ENCODE measurements at regions not wholly inside any gene's neighbourhood (a gene's known extent, or its start where the extent isn't known, plus 50 kb on each side); places are given as distances from the start of the nearest gene placed in this dataset.

DNA sequence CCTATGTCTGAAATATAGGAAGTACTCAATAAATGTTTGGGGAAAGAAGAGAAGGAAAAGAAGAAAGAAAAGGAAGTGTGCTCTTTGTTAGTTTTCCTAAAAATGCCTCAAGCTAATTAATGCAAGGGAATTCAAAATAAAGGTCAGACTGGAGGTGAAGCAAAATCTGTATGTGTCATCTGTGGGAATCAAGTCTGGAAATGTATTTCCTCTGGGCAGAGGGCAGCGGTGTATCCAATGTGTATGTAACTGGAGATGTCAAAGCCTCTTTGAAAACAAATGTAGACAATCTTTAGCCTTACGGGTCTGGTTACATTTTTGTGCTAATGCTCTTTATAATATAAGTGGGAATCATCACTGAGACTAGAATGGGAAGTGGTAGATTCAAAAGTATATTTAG, 471.4 kb downstream of the MAN2A1 start:
- no peak for TF ChIP-seq POLR2A (IDR thresholded peaks at IDR 0.05)
- TF ChIP-seq, protein P1, sequence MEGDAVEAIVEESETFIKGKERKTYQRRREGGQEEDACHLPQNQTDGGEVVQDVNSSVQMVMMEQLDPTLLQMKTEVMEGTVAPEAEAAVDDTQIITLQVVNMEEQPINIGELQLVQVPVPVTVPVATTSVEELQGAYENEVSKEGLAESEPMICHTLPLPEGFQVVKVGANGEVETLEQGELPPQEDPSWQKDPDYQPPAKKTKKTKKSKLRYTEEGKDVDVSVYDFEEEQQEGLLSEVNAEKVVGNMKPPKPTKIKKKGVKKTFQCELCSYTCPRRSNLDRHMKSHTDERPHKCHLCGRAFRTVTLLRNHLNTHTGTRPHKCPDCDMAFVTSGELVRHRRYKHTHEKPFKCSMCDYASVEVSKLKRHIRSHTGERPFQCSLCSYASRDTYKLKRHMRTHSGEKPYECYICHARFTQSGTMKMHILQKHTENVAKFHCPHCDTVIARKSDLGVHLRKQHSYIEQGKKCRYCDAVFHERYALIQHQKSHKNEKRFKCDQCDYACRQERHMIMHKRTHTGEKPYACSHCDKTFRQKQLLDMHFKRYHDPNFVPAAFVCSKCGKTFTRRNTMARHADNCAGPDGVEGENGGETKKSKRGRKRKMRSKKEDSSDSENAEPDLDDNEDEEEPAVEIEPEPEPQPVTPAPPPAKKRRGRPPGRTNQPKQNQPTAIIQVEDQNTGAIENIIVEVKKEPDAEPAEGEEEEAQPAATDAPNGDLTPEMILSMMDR (IDR thresholded peaks at IDR 0.05), result no peak

DNA sequence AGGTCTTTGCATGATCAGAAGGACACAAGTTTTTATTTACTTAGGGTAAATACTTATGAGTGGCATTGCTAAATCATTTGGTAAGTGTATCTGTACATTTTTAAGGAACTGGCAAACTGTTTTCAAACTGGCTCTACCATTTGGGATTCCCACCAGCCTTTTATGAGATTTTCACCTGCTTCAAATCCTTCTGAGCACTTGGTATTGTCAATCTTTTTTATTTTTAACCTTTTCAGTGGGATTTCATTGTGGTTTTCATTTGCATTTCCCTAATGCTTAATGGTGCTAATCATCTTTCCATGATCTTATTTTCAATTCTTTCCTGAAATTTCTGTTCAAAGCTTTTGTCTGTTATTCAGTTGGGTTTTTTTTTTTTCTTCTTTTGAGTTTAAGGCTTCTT, 475.6 kb downstream of the MAN2A1 start:
- no peaks in the 10 kb centered on the region for H3K4me1 ChIP-seq
- no peaks in the 10 kb centered on the region for H3K9me3 ChIP-seq
- TF ChIP-seq, protein P1 (IDR thresholded peaks at IDR 0.05), result no peak
- no peak for TF ChIP-seq POLR2A (IDR thresholded peaks at IDR 0.05)
- H3K27ac ChIP-seq, result no peak overlapping the region
- no peaks in the 10 kb centered on the region for H3K36me3 ChIP-seq
- H3K4me3 ChIP-seq, result no peak overlapping the region
- intact Hi-C loops (cut with DNase I), result no loop called here
- no peak for ATAC-seq
- no peaks in the 10 kb centered on the region for H3K27me3 ChIP-seq
- DNase-seq, result no peak

More for the DNA sequence above, 471.4 kb downstream of the MAN2A1 start:
- Histone ChIP-seq H3K36me3 (no peaks in the 10 kb centered on the region), H3K9me3 (no peaks in the 10 kb centered on the region), H3K27ac (no peak overlapping the region), H3K4me3 (no peak overlapping the region), H3K4me1 (no peaks in the 10 kb centered on the region), H3K27me3 (no peaks in the 10 kb centered on the region)
- no peak for DNase-seq
- intact Hi-C loops (cut with DNase I), result no loop called here
- no peak for ATAC-seq
- WGBS (ENCODE audit: insufficient coverage, low coverage, low lambda C conversion rate, missing lambda C conversion rate), result 56% methylated on average over 2 of the region's 2 CpGs

DNA sequence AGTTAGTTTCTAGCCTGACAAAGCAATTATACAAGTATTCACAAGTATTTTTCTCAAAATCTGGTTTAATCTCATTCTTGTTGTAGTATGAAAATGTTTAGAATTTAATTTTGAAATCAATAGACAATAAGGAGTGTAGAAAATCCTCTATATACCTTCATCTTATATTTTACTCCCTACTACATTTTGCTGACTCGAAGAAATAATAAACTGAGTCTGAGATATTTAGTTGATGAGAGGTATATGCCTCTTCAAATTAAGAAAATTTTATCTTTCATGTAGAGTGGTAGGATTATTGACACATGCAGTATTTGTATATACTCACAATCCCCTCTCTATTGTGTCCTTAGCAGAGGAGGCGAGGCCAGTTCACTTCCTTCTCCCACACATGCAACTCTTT, 477.7 kb downstream of the MAN2A1 start:
- H3K4me1 ChIP-seq, result no peaks in the 10 kb centered on the region
- no peaks in the 10 kb centered on the region for H3K36me3 ChIP-seq
- 90% methylated on average over 2 of the region's 2 CpGs for WGBS (ENCODE audit: insufficient coverage, low coverage, low lambda C conversion rate, missing lambda C conversion rate)
- no peak overlapping the region for H3K27ac ChIP-seq
- intact Hi-C loops (cut with DNase I), result no loop called here
- no peak overlapping the region for H3K4me3 ChIP-seq
- no peak for DNase-seq
- H3K27me3 ChIP-seq, result no peaks in the 10 kb centered on the region
- ATAC-seq, result no peak
- H3K9me3 ChIP-seq, result no peaks in the 10 kb centered on the region
- TF ChIP-seq POLR2A (IDR thresholded peaks at IDR 0.05), result no peak
- TF ChIP-seq, protein P1 (IDR thresholded peaks at IDR 0.05), result no peak

DNA sequence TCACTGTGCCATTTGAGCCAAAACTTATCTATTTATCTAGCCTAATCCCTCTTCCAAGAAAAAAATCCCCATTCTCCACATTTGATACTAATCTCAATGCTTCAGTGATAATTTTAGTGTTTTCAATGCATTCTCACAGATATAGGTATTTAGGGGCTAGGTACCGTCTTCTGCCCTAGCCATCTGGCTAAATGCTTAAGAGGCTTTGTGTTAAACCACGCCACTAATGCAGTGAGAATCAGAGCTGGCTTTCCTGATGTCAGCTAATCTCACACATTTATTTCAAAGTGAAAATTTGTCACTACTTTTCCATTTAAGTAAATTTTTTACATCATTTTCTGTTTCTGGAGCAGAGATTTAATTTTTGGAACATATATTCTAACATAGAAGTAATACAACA, 479.7 kb downstream of the MAN2A1 start:
- H3K9me3 ChIP-seq, result no peaks in the 10 kb centered on the region
- no peak overlapping the region for H3K4me3 ChIP-seq
- H3K27ac ChIP-seq, result no peak overlapping the region
- WGBS (ENCODE audit: insufficient coverage, low coverage, low lambda C conversion rate, missing lambda C conversion rate), result 83% methylated on average over 2 of the region's 2 CpGs
- H3K36me3 ChIP-seq, result no peaks in the 10 kb centered on the region
- ATAC-seq (no peak), DNase-seq (no peak)
- H3K4me1 ChIP-seq, result no peaks in the 10 kb centered on the region
- H3K27me3 ChIP-seq, result no peaks in the 10 kb centered on the region
- TF ChIP-seq, protein P1 (IDR thresholded peaks at IDR 0.05), result no peak
- TF ChIP-seq POLR2A (IDR thresholded peaks at IDR 0.05), result no peak
- intact Hi-C loops (cut with DNase I), result no loop called here

DNA sequence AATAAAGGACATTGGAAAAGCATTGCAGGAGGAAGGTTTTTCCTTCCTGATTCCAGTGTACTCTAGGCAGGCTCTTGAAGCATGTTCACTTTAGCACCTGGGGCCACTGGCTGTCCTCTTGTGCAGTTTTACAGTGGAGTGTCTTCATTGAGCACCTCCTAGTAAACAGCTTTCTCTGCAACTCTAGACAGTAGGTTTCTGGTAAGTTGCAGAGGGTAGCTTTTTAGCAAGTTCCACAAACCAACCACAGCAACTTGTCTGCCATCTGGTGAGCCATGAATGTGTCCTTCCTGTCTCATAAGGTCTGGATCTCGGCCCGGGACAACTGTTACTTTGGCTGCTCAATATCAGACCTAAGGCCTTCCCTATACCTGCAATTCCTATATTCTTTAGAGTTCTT, 488.0 kb downstream of the MAN2A1 start:
- 69% methylated on average over 2 of the region's 2 CpGs for WGBS (ENCODE audit: insufficient coverage, low coverage, low lambda C conversion rate, missing lambda C conversion rate)

More for the DNA sequence above, 488.0 kb downstream of the MAN2A1 start:
- no peak overlapping the region for H3K27ac ChIP-seq
- H3K36me3 ChIP-seq, result no peaks in the 10 kb centered on the region
- H3K27me3 ChIP-seq, result no peaks in the 10 kb centered on the region
- DNase-seq, result no peak
- no peak for ATAC-seq
- no peaks in the 10 kb centered on the region for H3K4me1 ChIP-seq
- intact Hi-C loops (cut with DNase I), result no loop called here
- H3K4me3 ChIP-seq, result no peak overlapping the region
- H3K9me3 ChIP-seq, result no peaks in the 10 kb centered on the region
- TF ChIP-seq, protein P1 (IDR thresholded peaks at IDR 0.05), result no peak
- TF ChIP-seq POLR2A (IDR thresholded peaks at IDR 0.05), result no peak
